NCI-H128 (cell line): ENCODE measurements at regions not wholly inside any gene's neighbourhood (a gene's known extent, or its start where the extent isn't known, plus 50 kb on each side); places are given as distances from the start of the nearest gene placed in this dataset.
"Not testable (repeated sequence)": the region's sequence is repeated elsewhere in the genome, so short reads cannot be mapped to it uniquely, and the experiment has no call there.

ENCODE experiments used
- DNase-seq: peaks from one replicate; lab custom pipeline; 2025; ENCODE audit not compliant: unreplicated experiment; lab: John Stamatoyannopoulos, UW

GRCh38 chr1:117707371-117707770 lies 101.5 kb downstream of the TENT5C start:
- no peak for DNase-seq

DNA sequence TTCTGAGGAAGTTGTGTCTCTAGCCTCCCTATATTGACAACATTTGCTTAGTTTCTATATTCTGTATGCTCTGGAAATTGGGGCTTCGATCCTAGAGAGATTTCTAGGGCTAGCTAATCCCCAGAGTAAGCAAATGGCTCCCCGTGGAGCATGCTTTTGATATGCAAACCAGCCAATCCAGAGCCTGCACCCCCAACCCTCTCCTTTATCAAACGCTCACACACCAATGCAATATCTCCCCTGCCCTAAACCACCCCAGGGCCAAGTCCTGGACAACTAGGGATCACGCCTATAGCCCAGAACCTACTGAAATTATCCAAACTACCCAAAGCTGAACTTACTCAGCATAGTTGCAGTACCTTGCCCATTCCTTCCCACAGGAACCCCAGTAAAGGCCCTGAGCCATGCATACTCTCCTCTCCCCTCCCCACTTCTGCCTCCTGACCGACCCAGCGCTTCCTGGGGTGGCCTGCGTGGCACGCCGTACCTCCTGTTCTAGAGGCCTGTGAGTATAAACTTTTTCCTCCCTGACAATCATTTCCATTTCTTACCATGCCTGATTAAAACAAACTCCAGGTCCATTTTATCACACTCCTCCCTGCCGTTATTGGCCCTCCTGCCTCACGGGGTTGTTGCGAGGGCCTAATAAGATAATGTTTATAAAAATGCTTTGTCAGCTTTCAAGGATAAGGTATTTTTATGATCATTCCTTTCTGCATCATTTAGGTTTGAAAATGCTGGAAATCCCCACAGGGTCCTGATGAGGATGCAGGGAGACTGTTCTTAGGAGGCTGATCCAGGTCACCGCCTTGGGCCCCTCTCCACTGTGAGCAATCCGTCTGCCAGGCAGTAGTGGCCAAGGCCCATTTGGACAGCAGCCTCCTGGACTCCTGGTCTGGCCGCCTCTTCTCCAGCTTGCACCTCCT lies 102.7 kb downstream of the TENT5C start:
- no peak for DNase-seq

GRCh38 chr1:117709249-117709691 lies 103.4 kb downstream of the TENT5C start:
- DNase-seq, result no peak

DNA sequence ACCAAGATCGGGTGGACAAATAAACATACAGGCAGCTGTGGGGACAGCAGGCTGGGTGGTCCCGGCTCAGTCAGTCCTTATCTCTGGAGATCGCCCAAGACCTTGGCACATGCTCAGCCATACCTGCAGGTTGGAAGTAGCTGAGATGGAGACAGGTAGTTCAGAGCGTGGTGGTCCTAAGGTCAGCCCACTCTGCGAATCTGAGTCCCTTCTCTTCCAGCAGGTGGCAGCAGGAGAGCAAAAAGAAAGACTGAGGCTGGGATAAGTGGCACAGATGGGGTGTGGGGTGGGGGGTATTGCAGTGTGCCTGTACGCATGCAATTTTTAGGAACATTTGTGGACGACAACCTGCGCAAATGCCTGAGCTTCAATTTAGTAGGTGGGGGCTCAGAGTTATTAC lies 104.9 kb downstream of the TENT5C start:
- DNase-seq, result no peak

DNA sequence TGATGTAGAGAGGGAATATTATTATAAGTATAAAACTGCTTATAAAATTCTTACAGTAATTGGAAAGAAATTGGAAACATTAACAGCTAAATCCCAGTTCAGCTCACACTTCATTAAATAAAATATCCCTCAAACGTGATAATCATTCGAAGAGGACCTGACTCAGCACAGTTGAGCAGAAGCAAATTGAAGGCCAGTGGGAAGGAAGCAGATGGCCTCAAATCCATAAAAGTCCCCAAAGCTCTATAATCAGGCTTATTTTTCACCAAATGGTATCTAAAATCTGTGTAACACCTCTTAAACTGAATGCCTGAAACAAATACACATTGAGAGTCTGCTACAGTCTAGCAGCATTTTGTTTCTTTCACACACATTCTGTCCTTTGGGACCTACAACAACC lies 106.8 kb downstream of the TENT5C start:
- no peak for DNase-seq

DNA sequence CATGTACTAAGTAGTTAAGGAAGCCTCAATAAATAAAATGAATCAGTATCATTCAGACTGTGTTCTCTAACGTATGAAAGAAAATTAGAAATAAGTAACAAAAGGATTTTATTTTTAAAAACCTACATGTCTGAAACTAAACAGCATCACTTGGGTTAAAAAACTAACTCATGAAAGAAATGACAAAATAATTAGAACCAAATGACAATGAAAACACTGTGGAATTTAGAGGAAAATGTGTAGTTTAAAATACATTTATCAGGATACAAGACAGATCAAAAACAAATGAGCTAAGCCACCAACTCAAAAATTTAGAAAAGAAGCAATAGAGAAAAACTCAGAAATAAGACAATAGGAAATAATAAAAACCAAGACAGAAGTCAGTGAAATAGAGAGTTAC lies 108.7 kb downstream of the TENT5C start:
- DNase-seq, result no peak

DNA sequence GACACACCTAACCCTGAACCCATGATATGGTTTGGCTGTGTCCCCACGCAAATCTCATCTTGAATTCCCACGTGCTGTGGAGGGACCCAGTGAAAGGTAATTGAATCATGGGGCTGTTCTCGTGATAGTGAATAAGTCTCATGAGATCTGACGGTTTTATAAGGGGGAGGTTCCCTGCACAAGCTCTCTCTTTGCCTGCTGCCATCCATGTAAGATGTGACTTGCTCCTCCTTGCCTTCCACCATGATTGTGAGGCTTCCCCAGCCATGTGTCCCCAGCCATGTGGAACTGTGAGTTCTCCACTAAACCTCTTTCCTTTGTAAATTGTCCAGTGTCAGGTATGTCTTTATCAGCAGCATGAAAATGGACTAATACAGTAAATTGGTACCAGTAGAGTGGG lies 110.2 kb downstream of the TENT5C start:
- DNase-seq, result not testable (repeated sequence)

- DNase-seq, result not testable (repeated sequence)
These were observed 112.1 kb downstream of the TENT5C start for GRCh38 chr1:117717980-117718379.

DNA sequence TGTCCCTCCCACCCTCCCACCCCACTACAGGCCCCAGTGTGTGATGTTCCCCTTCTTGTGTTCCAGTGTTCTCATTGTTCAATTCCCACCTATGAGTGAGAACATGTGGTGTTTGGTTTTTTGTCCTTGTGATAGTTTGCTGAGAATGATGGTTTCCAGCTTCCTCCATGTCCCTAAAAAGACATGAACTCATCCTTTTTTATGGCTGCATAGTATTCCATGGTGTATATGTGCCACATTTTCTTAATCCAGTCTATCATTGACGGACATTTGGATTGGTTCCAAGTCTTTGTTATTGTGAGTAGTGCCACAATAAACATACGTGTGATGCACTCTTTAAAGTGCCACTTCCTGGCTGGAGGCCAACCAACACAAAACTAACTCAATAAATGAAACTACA lies 112.7 kb downstream of the TENT5C start:
- not testable (repeated sequence) for DNase-seq

DNA sequence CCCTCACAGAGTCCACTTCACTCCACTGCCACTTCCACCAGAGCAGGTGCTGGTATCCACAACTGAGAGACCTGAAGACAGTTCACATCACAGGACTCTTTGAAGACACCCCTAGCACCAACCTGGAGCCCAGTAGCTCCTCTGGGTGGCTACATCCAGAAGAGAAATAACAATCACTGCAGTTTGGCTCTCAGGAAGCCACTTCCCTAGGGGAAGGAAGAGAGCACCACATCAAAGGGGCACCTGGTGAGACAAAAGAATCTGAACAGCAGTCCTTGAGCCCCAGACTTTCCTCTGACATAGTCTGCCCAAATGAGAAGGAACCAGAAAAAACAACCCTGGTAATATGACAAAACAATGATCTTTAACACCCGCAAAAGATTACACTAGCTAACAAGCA lies 113.2 kb downstream of the TENT5C start:
- DNase-seq, result no peak

- DNase-seq, result no peak
These were observed 126.4 kb downstream of the TENT5C start for GRCh38 chr1:117732065-117732797.

DNA sequence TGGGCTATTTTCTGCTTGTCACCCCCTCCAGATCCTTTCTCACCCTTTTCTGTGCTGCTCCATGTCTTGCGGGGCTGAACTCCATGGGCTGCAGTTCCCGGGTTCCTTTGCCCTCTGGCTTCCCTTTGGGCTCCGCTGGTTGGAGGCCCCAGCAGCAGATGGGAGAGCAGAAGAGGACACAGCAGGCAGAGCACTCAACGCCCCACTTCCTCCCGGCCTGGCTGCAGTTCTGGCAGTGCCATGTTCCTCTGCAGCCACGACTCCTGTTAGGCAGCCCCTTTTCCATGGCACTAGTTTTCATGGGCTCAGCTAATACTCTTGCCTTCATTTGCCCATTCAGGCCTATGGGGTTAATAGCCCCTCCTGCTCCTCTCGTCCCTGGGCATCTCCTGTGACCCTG lies 127.1 kb downstream of the TENT5C start:
- DNase-seq, result no peak

DNA sequence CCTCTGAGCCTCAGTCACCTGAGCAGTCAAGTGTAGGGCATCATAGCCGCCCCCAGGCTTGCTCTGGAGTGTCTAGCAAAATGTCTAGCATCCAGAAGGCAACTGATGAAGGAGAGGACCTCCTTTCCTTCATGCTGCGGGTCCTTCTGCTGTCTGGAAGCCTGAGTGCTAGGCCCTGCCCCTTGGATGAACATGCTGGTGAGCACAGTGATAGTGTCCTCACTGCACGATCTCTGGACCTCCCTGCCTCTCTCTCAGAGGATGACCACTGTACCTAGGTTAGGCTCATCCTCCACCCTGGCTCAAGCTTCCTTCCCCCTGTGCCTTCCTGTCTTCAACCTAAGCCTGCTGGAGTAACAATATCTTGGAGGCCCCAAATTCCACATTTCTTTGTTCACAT lies 128.6 kb downstream of the TENT5C start:
- DNase-seq, result no peak

GRCh38 chr1:117735045-117735992 lies 129.5 kb downstream of the TENT5C start:
- DNase-seq, result no peak

DNA sequence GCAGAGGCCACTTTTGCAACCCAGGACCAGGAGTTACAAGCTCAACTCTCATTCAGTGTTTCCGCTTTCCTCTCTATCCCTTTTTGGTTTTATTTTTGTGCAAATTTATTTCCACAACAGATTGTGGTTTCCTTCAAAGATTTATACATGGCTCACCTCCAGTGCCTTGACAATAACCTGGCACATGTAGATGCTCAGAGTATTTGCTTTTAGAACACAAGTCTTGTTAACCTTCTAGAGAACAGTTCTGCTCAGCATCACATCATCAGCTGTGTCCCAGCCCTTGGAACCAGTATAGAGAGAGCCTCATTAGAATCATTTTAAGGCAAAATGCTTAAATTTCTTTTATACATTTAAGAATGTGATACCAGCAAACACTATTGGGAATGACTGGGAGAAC lies 133.7 kb downstream of the TENT5C start:
- DNase-seq, result no peak

DNA sequence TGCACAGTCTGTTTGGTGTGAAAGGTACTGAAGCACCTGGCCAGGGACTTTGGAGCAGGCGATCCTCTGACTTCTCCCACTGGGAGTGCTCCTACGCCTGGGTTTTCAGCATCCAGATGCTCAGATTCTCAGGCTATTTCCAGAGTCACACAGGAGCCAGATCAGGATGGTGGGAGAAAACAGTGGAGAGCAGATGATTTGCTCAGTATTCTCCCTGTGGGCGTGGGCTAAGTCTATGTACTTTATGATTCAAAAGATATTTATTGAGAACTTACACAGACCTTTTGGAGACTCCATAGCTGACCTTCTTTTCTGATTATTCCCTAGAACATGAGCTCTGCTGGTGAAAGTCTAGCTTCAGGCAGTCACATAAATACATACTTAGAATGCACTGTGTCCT lies 134.6 kb downstream of the TENT5C start:
- no peak for DNase-seq

GRCh38 chr1:117746565-117746964 lies 140.7 kb downstream of the TENT5C start:
- DNase-seq, result not testable (repeated sequence)

- DNase-seq, result no peak
These were observed 141.8 kb downstream of the TENT5C start for GRCh38 chr1:117747605-117748004.

DNA sequence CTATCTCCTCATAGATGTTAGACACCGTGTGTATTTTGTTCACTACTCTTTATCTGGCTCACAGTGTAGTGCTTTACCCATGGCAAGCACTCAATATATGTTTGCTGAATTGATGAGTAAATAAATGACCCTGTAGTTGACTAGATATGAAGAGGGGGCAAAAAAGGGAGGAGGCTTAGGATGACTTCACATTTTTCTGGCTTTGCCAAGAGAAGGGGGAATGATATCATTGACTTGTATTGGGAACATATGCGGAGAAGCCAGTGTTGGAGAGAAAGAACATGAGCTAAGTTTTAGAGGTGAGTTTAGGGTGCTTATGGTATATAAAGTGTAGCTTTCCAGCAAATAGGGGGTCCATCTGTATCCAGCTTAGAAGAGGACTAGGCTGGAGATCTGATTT lies 145.5 kb downstream of the TENT5C start:
- no peak for DNase-seq

GRCh38 chr1:117752661-117753060 lies 146.8 kb downstream of the TENT5C start:
- no peak for DNase-seq

DNA sequence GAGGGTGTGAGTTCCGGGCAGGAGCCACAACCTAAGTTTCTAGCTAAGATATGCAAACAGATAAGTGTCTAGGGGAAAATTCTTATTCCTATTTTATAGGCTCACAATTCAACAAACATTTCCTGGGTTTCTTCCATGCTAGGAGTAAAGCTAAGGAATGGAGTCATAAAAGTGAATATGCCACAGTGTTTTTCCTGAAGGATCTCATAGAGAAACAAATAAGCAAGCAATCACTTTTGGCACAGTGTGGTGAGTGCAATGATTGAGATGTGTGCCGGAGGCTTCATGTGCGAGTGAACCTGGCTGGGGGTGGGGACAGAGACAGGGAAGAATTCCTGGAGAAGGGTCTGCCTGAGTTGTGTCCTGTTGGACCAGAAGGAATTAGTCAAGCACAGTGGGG lies 147.4 kb downstream of the TENT5C start:
- no peak for DNase-seq
